HG03342 (cell line): ENCODE measurements at regions not wholly inside any gene's neighbourhood (a gene's known extent, or its start where the extent isn't known, plus 50 kb on each side); places are given as distances from the start of the nearest gene placed in this dataset.

Experiments used
- ATAC-seq: cut with Tn5 transposase; IDR thresholded peaks from one replicate; pipeline ENCODE4 v1.9.1; 2021; ENCODE audit warnings: mild to moderate bottlenecking, moderate library complexity; ENCODE audit not compliant: unreplicated experiment

DNA sequence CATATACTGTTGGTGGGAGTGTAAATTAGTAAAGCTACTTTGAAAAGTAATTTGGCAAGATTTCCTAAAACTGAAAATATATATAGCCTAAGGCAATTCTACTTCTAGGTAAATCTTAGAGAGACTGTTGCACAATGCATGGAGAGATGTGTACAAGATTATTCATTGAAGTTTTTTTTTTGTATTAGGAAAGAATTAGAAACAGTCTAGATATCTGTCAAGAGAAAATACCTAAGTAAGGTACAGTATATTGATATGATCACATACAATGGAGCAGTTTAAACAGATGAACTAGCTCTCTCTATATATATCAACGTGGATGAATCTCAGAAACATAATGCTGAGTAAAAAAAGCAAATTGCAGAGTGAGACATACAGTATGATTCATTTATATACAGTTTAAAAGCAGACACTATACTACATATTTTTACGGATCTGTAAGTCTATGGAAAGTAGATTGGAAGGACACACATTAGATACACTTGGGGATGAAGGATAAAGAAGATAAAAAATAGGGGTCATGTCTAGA is 59.3 kb upstream of the ACVR1 start:
- no peak for ATAC-seq

DNA sequence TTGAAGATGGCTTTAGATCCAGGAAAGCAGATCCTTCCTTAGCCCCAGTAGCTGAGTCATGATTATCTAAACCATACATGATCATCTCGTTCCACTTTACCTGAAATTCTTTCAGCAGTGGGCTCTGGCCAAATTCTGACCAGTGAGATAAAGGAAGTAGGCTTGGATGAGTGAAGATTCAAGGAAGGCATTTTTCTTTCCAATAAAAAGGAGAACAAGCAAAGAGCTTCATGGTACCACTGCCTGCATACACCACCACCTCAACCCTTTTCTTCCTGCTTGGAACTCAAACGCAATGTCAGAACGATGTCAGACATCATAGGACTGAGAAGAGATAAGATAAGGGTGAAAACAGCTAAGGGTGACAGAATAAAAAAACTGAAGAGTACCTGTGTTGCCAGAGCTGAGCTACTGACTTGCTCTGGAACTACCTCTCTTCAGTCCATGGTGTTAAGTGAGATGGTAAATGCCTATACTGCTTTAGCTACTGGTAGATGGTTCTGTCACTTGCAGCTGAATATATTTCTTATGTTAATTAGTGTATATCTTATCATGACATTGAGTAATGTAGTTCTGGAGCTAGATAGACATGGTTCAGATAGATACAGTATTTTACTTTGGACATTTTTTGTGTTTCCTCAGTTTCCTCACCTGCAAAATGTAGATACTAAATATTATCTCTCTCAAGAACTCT is 58.7 kb upstream of the ACVR1 start:
- no peak for ATAC-seq

DNA sequence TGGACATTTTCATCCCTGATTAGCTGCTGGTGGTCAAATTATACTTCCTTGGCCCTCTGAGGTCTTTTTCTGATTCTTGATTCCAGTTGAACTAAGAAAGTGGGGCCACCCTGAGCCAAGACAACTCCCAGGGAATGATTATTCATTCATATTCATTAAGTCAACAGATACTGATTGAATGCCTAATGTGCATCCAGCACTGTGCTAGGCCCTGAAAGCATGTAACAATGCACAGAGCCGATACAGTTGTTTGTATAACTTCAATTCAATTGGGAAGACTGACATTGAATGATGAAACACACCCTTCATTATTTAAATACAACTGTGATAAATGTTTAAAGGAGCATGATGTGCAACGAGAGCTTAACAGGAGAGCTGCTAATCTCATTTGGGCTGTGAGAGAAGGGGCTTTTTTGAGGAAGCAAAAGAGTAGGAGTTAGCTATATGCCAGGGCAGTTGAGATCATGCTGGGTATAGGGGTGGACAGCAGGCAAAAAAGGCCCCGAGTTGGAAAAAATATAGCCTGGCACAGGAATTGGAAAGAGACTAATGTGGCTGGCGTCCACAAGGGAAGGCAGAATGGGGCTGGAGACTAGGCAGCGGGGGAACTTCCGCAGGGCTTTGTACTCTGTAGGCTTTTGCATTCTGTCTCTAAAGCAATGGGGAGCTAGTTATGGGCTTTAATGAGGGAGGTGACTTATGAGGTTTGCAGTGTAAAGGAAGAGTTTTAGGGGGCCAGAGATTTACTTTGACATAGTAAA is 57.2 kb upstream of the ACVR1 start:
- ATAC-seq, result no peak

DNA sequence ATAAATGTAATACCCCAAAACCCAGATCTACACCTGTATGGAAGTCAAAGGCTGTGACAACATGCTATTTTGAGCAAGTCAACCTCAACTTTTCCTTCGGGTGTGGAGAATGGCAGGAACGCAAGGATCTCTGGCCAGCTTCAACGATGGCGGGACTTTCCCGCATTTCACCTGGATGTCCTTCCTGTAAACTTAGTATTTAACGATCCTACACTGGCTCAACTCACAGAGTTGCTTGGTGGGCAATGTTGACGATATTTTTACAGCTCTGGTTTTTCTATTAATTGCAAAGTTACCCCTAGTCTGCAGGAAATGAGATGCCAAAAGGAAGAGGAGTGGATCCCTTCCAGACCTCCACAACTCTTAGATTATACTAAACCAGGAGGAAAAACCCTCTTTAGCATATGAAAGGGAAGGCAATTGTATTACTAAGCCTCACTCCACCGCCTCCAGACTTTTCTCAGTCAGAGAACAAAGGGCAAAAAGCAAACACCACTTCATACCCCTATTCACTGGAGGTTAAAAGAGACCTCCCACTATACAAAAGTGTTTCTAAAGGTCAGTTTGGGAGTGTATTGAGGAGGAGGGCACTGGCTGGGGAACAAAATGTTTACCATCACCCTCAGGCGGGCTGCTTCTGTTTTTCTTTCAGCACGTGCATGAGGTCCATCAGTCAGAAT is 56.5 kb upstream of the ACVR1 start:
- no peak for ATAC-seq

DNA sequence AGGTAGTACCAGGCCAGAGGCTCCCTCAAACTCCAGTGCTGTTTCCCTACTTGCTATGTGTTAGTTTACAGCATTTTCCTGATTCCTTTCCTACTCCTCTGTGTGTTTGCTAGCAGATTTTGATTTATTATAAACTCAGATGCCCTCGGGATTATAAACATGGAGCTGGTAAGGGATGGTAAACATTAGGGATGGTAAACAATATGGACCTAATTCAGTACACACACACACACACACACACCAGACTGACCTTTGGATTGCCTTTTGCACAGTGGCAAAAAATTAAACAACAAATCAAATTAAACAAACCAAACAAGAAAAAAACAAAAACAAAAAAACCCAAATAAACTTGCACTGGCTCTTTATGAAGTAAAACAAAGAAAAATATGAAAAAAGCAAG is 55.4 kb upstream of the ACVR1 start:
- ATAC-seq, result no peak

DNA sequence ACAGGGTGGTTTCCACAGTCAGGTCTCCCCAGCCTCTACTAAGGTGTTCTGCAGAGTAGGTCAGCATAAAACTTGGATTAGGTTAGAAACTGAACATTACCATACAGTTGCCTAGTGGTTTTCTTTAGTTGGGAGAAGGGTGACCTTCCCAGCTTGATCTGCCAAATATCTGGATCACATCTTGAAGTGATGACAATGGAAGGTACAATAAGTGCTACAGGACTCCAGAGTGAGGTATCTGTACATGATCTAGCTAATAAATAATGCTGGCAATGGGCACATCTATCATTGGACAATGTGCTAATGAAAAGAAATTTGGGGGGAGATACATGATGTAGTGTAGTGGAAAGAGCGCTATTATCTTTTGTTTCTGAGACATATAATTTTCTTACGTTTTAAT is 54.6 kb upstream of the ACVR1 start:
- no peak for ATAC-seq

DNA sequence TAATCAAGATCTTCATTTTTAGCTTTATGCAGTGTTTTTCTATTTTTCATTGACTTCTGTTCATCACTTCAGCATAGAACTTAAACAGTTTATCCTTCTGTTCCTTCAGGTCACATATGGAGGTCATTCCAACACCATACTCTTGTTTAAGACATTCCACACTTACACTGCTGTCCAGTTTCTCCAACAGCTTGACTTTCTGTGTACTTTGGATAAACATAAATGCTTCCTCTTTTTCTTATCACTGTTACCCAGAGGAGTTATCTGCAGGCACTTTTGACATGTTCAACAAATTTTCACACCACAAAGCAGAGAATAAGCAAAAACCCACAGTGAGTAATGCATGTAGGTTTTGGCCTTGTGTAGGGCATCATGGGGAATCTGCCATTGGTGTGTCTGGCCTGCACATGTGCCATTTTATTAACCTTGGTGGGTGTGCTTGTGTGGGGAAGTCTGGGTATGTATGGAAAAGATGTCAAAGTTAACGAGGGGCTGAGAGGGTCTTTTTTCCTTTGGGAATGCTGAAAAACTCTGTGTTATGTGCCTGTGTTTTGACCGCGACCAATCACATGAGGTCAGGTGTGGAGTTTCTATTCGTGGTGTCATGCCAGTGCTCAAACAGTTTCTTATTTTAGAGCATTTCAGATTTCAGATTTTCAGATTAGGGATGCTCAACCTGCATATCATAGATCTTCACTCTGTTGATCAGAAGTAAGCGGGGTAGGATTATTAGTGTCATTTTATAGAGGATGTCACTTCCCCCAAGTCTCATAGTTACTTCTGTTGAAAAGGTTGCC is 53.9 kb upstream of the ACVR1 start:
- no peak for ATAC-seq

DNA sequence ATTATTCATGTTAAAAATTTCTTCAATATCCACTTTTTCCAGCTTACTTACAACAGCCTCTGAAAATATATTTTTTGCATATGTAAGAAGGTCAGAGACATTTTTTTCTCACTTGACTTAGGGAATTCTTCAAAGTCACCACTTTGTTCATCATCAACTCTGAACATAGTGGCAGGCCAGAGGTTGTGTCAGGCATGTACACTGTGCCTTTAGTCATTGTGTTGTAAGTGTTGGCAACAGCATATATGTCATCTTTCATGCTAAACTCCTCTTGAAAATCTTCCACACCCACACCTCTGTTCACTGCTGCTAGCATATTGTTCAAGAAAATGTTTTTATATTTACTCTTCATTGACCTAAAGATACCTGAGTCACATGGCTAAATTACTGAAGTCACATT is 52.2 kb upstream of the ACVR1 start:
- ATAC-seq, result no peak

DNA sequence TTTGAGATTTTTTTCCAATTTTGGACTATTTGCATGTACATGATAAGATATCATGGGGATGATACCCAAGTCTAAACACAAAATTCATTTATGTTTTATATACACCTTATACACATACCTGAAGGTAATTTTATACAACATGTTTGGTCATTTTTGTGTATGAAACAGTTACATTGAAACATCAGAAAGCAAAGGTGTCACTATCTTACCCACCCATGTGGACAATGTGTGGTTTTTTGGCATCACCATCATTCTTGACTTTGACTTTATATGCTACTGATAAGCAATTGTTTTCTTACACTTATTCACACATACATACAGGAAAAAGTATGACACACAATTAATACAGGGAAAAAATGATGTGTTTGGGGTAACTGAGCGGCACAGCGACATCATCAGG is 51.0 kb upstream of the ACVR1 start:
- no peak for ATAC-seq
